ENCODE measurements at regions not wholly inside any gene's neighbourhood (a gene's known extent, or its start where the extent isn't known, plus 50 kb on each side); places are given as distances from the start of the nearest gene placed in this dataset.

DNA sequence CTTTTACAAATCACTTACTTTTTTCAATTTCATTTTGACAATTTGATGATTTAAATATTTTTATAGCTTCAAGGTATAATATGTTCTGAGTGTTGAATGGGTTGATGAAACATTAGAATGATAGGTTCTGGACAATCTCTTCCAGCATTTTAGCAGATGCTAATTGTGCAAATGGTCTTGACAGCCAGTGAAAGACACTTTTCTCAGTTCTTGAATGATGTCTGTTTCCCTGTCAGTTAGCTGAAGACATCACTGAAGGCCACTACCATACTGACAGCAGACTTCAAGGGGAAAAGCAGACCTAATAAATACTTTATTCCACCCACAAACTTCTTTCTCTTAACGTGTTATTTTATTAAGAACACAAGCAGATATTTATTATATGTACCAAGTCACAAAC is 498.6 kb downstream of the GRXCR1 start (continued):
- TF ChIP-seq, protein P1, sequence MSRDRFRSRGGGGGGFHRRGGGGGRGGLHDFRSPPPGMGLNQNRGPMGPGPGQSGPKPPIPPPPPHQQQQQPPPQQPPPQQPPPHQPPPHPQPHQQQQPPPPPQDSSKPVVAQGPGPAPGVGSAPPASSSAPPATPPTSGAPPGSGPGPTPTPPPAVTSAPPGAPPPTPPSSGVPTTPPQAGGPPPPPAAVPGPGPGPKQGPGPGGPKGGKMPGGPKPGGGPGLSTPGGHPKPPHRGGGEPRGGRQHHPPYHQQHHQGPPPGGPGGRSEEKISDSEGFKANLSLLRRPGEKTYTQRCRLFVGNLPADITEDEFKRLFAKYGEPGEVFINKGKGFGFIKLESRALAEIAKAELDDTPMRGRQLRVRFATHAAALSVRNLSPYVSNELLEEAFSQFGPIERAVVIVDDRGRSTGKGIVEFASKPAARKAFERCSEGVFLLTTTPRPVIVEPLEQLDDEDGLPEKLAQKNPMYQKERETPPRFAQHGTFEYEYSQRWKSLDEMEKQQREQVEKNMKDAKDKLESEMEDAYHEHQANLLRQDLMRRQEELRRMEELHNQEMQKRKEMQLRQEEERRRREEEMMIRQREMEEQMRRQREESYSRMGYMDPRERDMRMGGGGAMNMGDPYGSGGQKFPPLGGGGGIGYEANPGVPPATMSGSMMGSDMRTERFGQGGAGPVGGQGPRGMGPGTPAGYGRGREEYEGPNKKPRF (IDR thresholded peaks at IDR 0.05; ENCODE audit: low read depth, low read length) = no peak
- TF ChIP-seq SMARCA4 (IDR thresholded peaks at IDR 0.05) = no peak
- TF ChIP-seq ZNF384 (IDR thresholded peaks at IDR 0.05; ENCODE audit: low read depth, low read length) = no peak
- TF ChIP-seq, protein P2, sequence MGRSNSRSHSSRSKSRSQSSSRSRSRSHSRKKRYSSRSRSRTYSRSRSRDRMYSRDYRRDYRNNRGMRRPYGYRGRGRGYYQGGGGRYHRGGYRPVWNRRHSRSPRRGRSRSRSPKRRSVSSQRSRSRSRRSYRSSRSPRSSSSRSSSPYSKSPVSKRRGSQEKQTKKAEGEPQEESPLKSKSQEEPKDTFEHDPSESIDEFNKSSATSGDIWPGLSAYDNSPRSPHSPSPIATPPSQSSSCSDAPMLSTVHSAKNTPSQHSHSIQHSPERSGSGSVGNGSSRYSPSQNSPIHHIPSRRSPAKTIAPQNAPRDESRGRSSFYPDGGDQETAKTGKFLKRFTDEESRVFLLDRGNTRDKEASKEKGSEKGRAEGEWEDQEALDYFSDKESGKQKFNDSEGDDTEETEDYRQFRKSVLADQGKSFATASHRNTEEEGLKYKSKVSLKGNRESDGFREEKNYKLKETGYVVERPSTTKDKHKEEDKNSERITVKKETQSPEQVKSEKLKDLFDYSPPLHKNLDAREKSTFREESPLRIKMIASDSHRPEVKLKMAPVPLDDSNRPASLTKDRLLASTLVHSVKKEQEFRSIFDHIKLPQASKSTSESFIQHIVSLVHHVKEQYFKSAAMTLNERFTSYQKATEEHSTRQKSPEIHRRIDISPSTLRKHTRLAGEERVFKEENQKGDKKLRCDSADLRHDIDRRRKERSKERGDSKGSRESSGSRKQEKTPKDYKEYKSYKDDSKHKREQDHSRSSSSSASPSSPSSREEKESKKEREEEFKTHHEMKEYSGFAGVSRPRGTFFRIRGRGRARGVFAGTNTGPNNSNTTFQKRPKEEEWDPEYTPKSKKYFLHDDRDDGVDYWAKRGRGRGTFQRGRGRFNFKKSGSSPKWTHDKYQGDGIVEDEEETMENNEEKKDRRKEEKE (IDR thresholded peaks at IDR 0.05; ENCODE audit: borderline replicate concordance in 1 of 2, control insufficient read depth in 1 of 2, low read depth in 2 of 2, low read length in 1 of 2) = no peak
- TF ChIP-seq ETV6 (IDR thresholded peaks at IDR 0.05; ENCODE audit: borderline replicate concordance in 1 of 2, low read depth in 2 of 2, low read length in 1 of 2) = no peak
- no peak for TF ChIP-seq ETV6 (CRISPR knock-in tag; IDR thresholded peaks at IDR 0.05; ENCODE audit: borderline replicate concordance)
- TF ChIP-seq, protein P3, sequence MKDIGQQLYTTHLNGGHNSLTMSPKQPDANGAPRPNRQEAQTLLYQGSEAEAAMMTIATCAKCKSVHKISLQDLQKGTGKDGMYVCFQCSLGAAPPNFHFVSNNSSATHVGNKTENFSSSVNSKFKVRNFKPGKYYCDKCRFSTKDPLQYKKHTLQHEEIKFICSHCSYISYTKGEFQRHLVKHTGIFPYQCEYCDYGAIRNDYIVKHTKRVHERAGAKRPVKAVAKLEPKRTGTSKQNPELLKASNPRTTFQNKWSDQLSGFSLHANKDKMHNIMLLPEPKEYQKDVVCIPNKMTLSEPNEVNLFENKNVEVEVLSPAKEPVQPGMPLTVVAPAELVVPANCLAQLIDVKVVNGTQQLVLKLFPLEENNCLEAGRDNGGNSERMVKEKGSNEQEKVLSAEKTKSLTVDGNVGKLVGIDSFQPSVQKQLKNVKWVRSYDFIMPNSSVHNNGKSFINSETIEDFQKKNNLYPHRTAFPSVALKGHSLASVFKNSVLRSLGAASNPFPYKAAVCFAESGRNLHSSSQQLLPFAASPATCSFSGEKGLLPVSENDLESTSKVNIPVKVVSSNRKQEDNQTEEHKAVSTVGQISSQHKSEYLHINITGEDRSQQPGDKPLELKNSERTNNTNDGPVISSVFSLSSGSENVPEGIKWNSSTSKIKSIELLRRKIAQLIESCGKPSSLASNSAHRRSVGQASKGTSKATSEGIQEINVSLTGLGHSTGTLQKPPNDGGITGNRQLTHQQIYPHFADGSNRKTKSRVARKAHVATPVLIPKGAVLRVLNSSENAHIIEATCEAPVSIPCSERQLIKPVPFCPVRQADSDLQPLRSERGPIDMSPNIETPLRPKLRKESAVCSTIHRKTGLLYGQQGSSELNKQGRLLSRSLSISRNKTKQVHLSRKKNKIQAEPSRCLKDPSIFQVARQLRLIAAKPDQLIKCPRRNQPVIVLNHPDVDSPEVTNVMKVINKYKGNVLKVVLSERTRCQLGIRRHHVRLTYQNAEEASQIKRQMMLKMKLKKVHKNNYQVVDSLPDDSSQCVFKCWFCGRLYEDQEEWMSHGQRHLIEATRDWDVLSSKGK (CRISPR knock-in tag; IDR thresholded peaks at IDR 0.05) = no peak
- TF ChIP-seq ZC3H8 (IDR thresholded peaks at IDR 0.05) = no peak
- no peak for TF ChIP-seq SREBF1 (IDR thresholded peaks at IDR 0.05; ENCODE audit: borderline replicate concordance, low read depth, low read length)
